ENCODE measurements at regions not wholly inside any gene's neighbourhood (a gene's known extent, or its start where the extent isn't known, plus 50 kb on each side); places are given as distances from the start of the nearest gene placed in this dataset.

GRCh38 chr5:2871282-2871681 is 119.8 kb upstream of the IRX2 start:
- POLR2A ChIA-PET, result no interaction called here
- no peak overlapping the region for H3K27ac Mint-ChIP-seq
- no peak for ATAC-seq
- no peaks in the 10 kb centered on the region for H3K36me3 Mint-ChIP-seq
- H3K4me1 Mint-ChIP-seq, result no peaks in the 10 kb centered on the region
- TF ChIP-seq FOXK1 (CRISPR knock-in tag; IDR thresholded peaks at IDR 0.05) (no peak), GABPB1 (CRISPR knock-in tag; IDR thresholded peaks at IDR 0.05) (no peak), IRF2 (CRISPR knock-in tag; IDR thresholded peaks at IDR 0.05; ENCODE audit: borderline replicate concordance, low read depth) (no peak), KAT7 (CRISPR knock-in tag; IDR thresholded peaks at IDR 0.05; ENCODE audit: borderline replicate concordance) (no peak), STAT6 (CRISPR knock-in tag; conservative IDR thresholded peaks at IDR 0.05; ENCODE audit: low read depth) (no peak), ATF1 (CRISPR knock-in tag; IDR thresholded peaks at IDR 0.05) (no peak), ZNF425 (CRISPR knock-in tag; conservative IDR thresholded peaks at IDR 0.05) (no peak), ZNF121 (CRISPR knock-in tag; IDR thresholded peaks at IDR 0.05) (no peak), ZNF281 (CRISPR knock-in tag; IDR thresholded peaks at IDR 0.05) (no peak), ZNF423 (CRISPR knock-in tag; IDR thresholded peaks at IDR 0.05) (no peak), CDX4 (CRISPR knock-in tag; IDR thresholded peaks at IDR 0.05; ENCODE audit: borderline replicate concordance) (no peak), IRF1 (CRISPR knock-in tag; IDR thresholded peaks at IDR 0.05) (no peak), ATF6 (CRISPR knock-in tag; IDR thresholded peaks at IDR 0.05) (no peak), SMAD4 (CRISPR knock-in tag; IDR thresholded peaks at IDR 0.05) (no peak), FOXP1 (CRISPR knock-in tag; IDR thresholded peaks at IDR 0.05; ENCODE audit: borderline replicate concordance) (no peak), USF2 (CRISPR knock-in tag; IDR thresholded peaks at IDR 0.05) (no peak), ZNF138 (CRISPR knock-in tag; conservative IDR thresholded peaks at IDR 0.05) (no peak), TCF7 (CRISPR knock-in tag; IDR thresholded peaks at IDR 0.05; ENCODE audit: low read depth) (no peak), NFE2L1 (CRISPR knock-in tag; IDR thresholded peaks at IDR 0.05) (no peak), PRRX2 (CRISPR knock-in tag; IDR thresholded peaks at IDR 0.05) (no peak)
- H3K27me3 Mint-ChIP-seq (ENCODE audit: low read depth), result no peaks in the 10 kb centered on the region; the same call in 1 of the 2 replicates
- CTCF ChIA-PET, result no interaction called here
- no peaks in the 10 kb centered on the region for H3K9me3 Mint-ChIP-seq
- no peak overlapping the region for H3K4me3 Mint-ChIP-seq
- DNase-seq (ENCODE audit: low spot score), result no peak

Data from WTC11 (cell line).